ENCODE measurements at regions not wholly inside any gene's neighbourhood (a gene's known extent, or its start where the extent isn't known, plus 50 kb on each side); places are given as distances from the start of the nearest gene placed in this dataset.
"Not testable (repeated sequence)": the region's sequence is repeated elsewhere in the genome, so short reads cannot be mapped to it uniquely, and the experiment has no call there.

- no peak for DNase-seq
Observed at GRCh38 chr14:97773598-97773997, 976.4 kb downstream of the VRK1 start.

- no peak for DNase-seq
Observed at GRCh38 chr14:97776890-97777558, 979.8 kb downstream of the VRK1 start.

GRCh38 chr14:97777622-97778355, 980.6 kb downstream of the VRK1 start:
- DNase-seq, result no peak

- DNase-seq, result no peak
Observed at GRCh38 chr14:97779140-97779539, 982.0 kb downstream of the VRK1 start.

GRCh38 chr14:97780804-97781203, 983.6 kb downstream of the VRK1 start:
- no peak for DNase-seq

GRCh38 chr14:97781961-97782360, 984.8 kb downstream of the VRK1 start:
- DNase-seq, result no peak

- DNase-seq, result no peak
Observed at GRCh38 chr14:97782871-97783414, 985.8 kb downstream of the VRK1 start.

- DNase-seq, result no peak
Observed at GRCh38 chr14:97785495-97785894, 988.3 kb downstream of the VRK1 start.

GRCh38 chr14:97788364-97788763, 991.2 kb downstream of the VRK1 start:
- no peak for DNase-seq

- no peak for DNase-seq
Observed at GRCh38 chr14:97788846-97789526, 991.8 kb downstream of the VRK1 start.

- DNase-seq, result no peak
Observed at GRCh38 chr14:97791072-97791471, 993.9 kb downstream of the VRK1 start.

GRCh38 chr14:97791906-97792305, 994.7 kb downstream of the VRK1 start:
- DNase-seq, result no peak

- no peak for DNase-seq
Observed at GRCh38 chr14:97796511-97796910, 999.3 kb downstream of the VRK1 start.

GRCh38 chr14:97798176-97798575, 1001.0 kb downstream of the VRK1 start:
- DNase-seq, result no peak

GRCh38 chr14:97802430-97803373, 1005.5 kb downstream of the VRK1 start:
- DNase-seq, result no peak

GRCh38 chr14:97804056-97804455, 1006.9 kb downstream of the VRK1 start:
- DNase-seq, result no peak

- no peak for DNase-seq
Observed at GRCh38 chr14:97806891-97807290, 1009.7 kb downstream of the VRK1 start.

- DNase-seq, result not testable (repeated sequence)
Observed at GRCh38 chr14:97808541-97808940, 1011.4 kb downstream of the VRK1 start.

GRCh38 chr14:97813556-97813955, 1016.4 kb downstream of the VRK1 start:
- no peak for DNase-seq

GRCh38 chr14:97820781-97821180, 1023.6 kb downstream of the VRK1 start:
- DNase-seq, result no peak

GRCh38 chr14:97824218-97824617, 1027.0 kb downstream of the VRK1 start:
- DNase-seq, result no peak

- DNase-seq, result no peak
Observed at GRCh38 chr14:97827746-97828145, 1030.6 kb downstream of the VRK1 start.

GRCh38 chr14:97832776-97833175, 1035.6 kb downstream of the VRK1 start:
- DNase-seq, result no peak
